Transverse colon (tissue), 4 donors: ENCODE measurements at regions not wholly inside any gene's neighbourhood (a gene's known extent, or its start where the extent isn't known, plus 50 kb on each side); places are given as distances from the start of the nearest gene placed in this dataset.

Experiments
- DNase-seq: peaks from one replicate; pipeline ENCODE4 v3.0.0-alpha.2; 2019
- H3K27ac ChIP-seq, 4 donors: fragments of 200-600 bp; sonication (generic); 2 replicates each; pipeline ENCODE4 v1.5.1; 2016 to 2018; ENCODE audit warnings: inconsistent platforms in 4 of 4
- H3K27me3 ChIP-seq: fragments of 200-600 bp; sonication (generic); 2 replicates; pipeline ENCODE4 v1.5.1; 2017; ENCODE audit warnings: inconsistent platforms
- H3K36me3 ChIP-seq, 4 donors: fragments of 200-600 bp; sonication (generic); 2 replicates each; pipeline ENCODE4 v1.5.1; 2017 to 2019; ENCODE audit warnings: inconsistent platforms in 4 of 4
- H3K4me1 ChIP-seq, 4 donors: fragments of 200-600 bp; sonication (generic); 2 replicates each; pipeline ENCODE4 v1.5.1; 2017 to 2020; ENCODE audit warnings: inconsistent platforms in 4 of 4
- H3K4me3 ChIP-seq, 4 donors: fragments of 200-600 bp; sonication (generic); 1 replicate in 1 of 4; 2 replicates in 3 of 4; pipeline versions ENCODE4 v1.5.1 to v1.6.1; 2017 to 2019; ENCODE audit warnings: inconsistent platforms in 4 of 4
- H3K9me3 ChIP-seq, 2 donors: fragments of 200-600 bp; sonication (generic); 2 replicates each; pipeline ENCODE4 v1.5.1; 2017 to 2019; ENCODE audit warnings: inconsistent platforms in 2 of 2
- CTCF ChIP-seq, 5 experiments: fragments of 200-600 bp in 3 of 5; fragments of 450-650 bp in 2 of 5; sonication (generic) in 3 of 5; IDR thresholded peaks; 1 replicate in 2 of 5; 2 replicates in 3 of 5; pipeline ENCODE4 v1.5.1; 2016 to 2017; ENCODE audit warnings: antibody characterized with exemption in 5 of 5, inconsistent platforms in 3 of 5, mild to moderate bottlenecking in 2 of 5, moderate library complexity in 1 of 5
- EP300 ChIP-seq: sonication (generic); formaldehyde crosslinking; IDR thresholded peaks from one replicate; pipeline ENCODE4 v1.6.1; 2017; ENCODE audit warnings: antibody characterized with exemption, low read depth
- POLR2A ChIP-seq: fragments of 450-650 bp; IDR thresholded peaks from one replicate; pipeline ENCODE4 v1.6.1; 2016; ENCODE audit warnings: antibody characterized with exemption, mild to moderate bottlenecking, moderate library complexity
- POLR2AphosphoS5 ChIP-seq, 3 donors: sonication (generic); formaldehyde crosslinking; IDR thresholded peaks; one replicate each; pipeline ENCODE4 v1.6.1; 2016; ENCODE audit warnings: antibody characterized with exemption in 3 of 3
- WGBS, 2 donors: methylation state at CpG; one replicate each; pipeline ENCODE4 v1.1.5; 2018; ENCODE audit warnings: low coverage in 1 of 2; 5-methylcytosine and 5-hydroxymethylcytosine counted together
- in situ Hi-C, 4 donors: fragments of 200-750 bp; cut with MboI; loops; one replicate each; pipeline versions ENCODE4 v1.15.0 to v1.15.1; 2017; ENCODE audit warnings: low sequenced_read_pairs in 3 of 4, low pct_ligation_motif_present in 1 of 4, low pct_unique_long_range_greater_than_20kb in 1 of 4
- intact Hi-C: fragments of 100-400 bp; cut with DNase I; formaldehyde crosslinking; loops from one replicate; pipeline ENCODE4 v1.15.1; 2023; ENCODE audit warnings: low total_unique reads

GRCh38 chr13:34391076-34391475 is 551.0 kb upstream of the NBEA start:
- no peak for TF ChIP-seq POLR2AphosphoS5 (IDR thresholded peaks at IDR 0.05)
- TF ChIP-seq CTCF (IDR thresholded peaks at IDR 0.05): no peak
- no peak for TF ChIP-seq EP300
- no peak for TF ChIP-seq POLR2A
- no peak for DNase-seq
- Histone ChIP-seq H3K4me1 (no peaks in the 10 kb centered on the region), H3K27me3 (no peaks in the 10 kb centered on the region), H3K4me3 (no peak overlapping the region), H3K9me3 (peaks cover 5 to 6% of the 10 kb centered on the region in 2 donors), H3K27ac (no peak overlapping the region), H3K36me3 (no peaks in the 10 kb centered on the region)
- WGBS, 2 donors: 86 to 94% methylated on average over 2 of the region's 2 CpGs
- intact Hi-C loops (no loop called here), in situ Hi-C loops (no loop called here)

- H3K4me1 ChIP-seq: no peaks in the 10 kb centered on the region
- no peak for TF ChIP-seq CTCF (IDR thresholded peaks at IDR 0.05)
- TF ChIP-seq EP300: no peak
- TF ChIP-seq POLR2A: no peak
- no peak for TF ChIP-seq POLR2AphosphoS5 (IDR thresholded peaks at IDR 0.05)
- intact Hi-C loops: no loop called here
Measured at GRCh38 chr13:34401696-34402095, 540.4 kb upstream of the NBEA start.

GRCh38 chr13:34405410-34406181 is 536.5 kb upstream of the NBEA start:
- Histone ChIP-seq H3K4me1 (no peaks in the 10 kb centered on the region), H3K4me3 (no peak overlapping the region), H3K36me3 (no peaks in the 10 kb centered on the region), H3K9me3 (no peaks in the 10 kb centered on the region), H3K27ac (no peak overlapping the region), H3K27me3 (no peaks in the 10 kb centered on the region)
- TF ChIP-seq POLR2A (no peak), EP300 (no peak), CTCF (IDR thresholded peaks at IDR 0.05) (no peak), POLR2AphosphoS5 (IDR thresholded peaks at IDR 0.05) (no peak)
- 75 to 95% methylated on average over 3 to 4 of the region's 4 CpGs for WGBS, 2 donors
- DNase-seq: no peak
- in situ Hi-C loops (no loop called here), intact Hi-C loops (no loop called here)

More at GRCh38 chr13:34401696-34402095, 540.4 kb upstream of the NBEA start:
- no peaks in the 10 kb centered on the region for H3K36me3 ChIP-seq
- H3K27ac ChIP-seq: no peak overlapping the region
- no peak overlapping the region for H3K4me3 ChIP-seq
- peaks cover 1 to 6% of the 10 kb centered on the region in 2 donors for H3K9me3 ChIP-seq
- 80 to 85% methylated on average over 1 of the region's 1 CpG for WGBS, 2 donors
- no peaks in the 10 kb centered on the region for H3K27me3 ChIP-seq
- DNase-seq: no peak
- in situ Hi-C loops: no loop called here

- DNase-seq: no peak
- Histone ChIP-seq H3K9me3 (no peaks in the 10 kb centered on the region), H3K27ac (no peak overlapping the region), H3K36me3 (no peaks in the 10 kb centered on the region), H3K4me3 (no peak overlapping the region), H3K27me3 (no peaks in the 10 kb centered on the region), H3K4me1 (no peaks in the 10 kb centered on the region)
- in situ Hi-C loops (no loop called here), intact Hi-C loops (no loop called here)
- WGBS, 2 donors: 60 to 72% methylated on average over 1 to 2 of the region's 2 CpGs
- TF ChIP-seq POLR2A (no peak), EP300 (no peak), POLR2AphosphoS5 (IDR thresholded peaks at IDR 0.05) (no peak), CTCF (IDR thresholded peaks at IDR 0.05) (no peak)
Measured at GRCh38 chr13:34408640-34409039, 533.4 kb upstream of the NBEA start.
